ENCODE measurements at regions not wholly inside any gene's neighbourhood (a gene's known extent, or its start where the extent isn't known, plus 50 kb on each side); places are given as distances from the start of the nearest gene placed in this dataset.

DNA sequence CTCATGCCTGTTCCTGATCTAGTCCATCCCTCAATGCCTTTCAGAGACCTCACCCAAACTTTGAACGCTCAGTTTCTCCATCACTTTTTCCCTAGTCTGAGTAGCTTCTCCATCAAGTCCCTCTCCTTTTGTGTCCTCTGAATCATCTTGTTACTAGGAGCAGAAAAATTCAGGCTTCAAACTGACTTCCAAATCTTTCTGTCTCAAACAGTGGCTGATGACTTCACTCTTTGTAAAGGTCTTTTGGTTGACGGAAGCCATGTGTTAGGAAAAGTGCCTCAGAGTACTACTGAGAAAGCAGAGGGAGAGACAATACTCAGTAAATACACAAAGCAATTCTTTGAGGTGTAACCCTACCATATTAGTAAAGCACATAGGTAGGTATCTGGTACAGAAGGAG is 65.7 kb upstream of the CAMK2D start:
- no peaks in the 10 kb centered on the region for H4K20me1 ChIP-seq (replicated peaks in 1 of 2; ENCODE audit: control insufficient read depth in 1 of 2, insufficient read depth in 2 of 2, low read length in 2 of 2)
- no peak overlapping the region for H3K4me3 ChIP-seq (ENCODE audit: extremely low read depth in 1 of 4, insufficient read depth in 2 of 4, low read depth in 3 of 4, low read length in 4 of 4)
- no peaks in the 10 kb centered on the region; the same call in 1 of the 2 replicates for H3K23me2 ChIP-seq (ENCODE audit: low read depth, low read length)
- no peak overlapping the region for H3K14ac ChIP-seq (ENCODE audit: insufficient read length)
- H4K5ac ChIP-seq (ENCODE audit: insufficient read length, low read depth, low read length): no peak overlapping the region
- no peak overlapping the region for H4K8ac ChIP-seq (ENCODE audit: extremely low read depth, insufficient read depth, low read length)
- H2AFZ ChIP-seq (ENCODE audit: low read length): no peak overlapping the region
- no peak overlapping the region for H2AK5ac ChIP-seq (ENCODE audit: low read depth, low read length)
- FAIRE-seq (no peak), DNase-seq (ENCODE audit: low read depth in 1 of 2, low spot score in 2 of 2) (no peak)
- no peak overlapping the region for H4K91ac ChIP-seq (replicated peaks; ENCODE audit: insufficient read length, low read length)
- H3K27me3 ChIP-seq (replicated peaks in 1 of 4; ENCODE audit: control insufficient read depth in 3 of 4, extremely low read depth in 1 of 4, insufficient read depth in 3 of 4, low read length in 3 of 4): no peaks in the 10 kb centered on the region
- no peak overlapping the region for H3K27ac ChIP-seq (ENCODE audit: low read depth, low read length)
- H3K9ac ChIP-seq (replicated peaks in 1 of 4; ENCODE audit: extremely low read depth in 1 of 4, low read depth in 3 of 4, low read length in 3 of 4): no peak overlapping the region
- no peak overlapping the region for H3K4ac ChIP-seq (replicated peaks; ENCODE audit: insufficient read length, low read depth, low read length)
- no peaks in the 10 kb centered on the region for H3K79me2 ChIP-seq (ENCODE audit: control insufficient read depth in 1 of 2, insufficient read depth in 2 of 2, low read length in 2 of 2)
- H3K36me3 ChIP-seq (ENCODE audit: control insufficient read depth in 2 of 4, insufficient read depth in 4 of 4, low read length in 3 of 4): no peaks in the 10 kb centered on the region
- CTCF ChIA-PET (ENCODE audit: partially characterized antibody): interaction anchor here (1.3 to 1.6 kb wide), 3 partner anchors 23 to 432 kb away, joined by 3 read pairs; no protein-coding TSS in a partner anchor
- H3K79me1 ChIP-seq (ENCODE audit: low read depth, low read length): no peaks in the 10 kb centered on the region
- no peak overlapping the region for H3K4me2 ChIP-seq (ENCODE audit: insufficient read depth in 1 of 2, low read depth in 2 of 2, low read length in 2 of 2)
- no peak overlapping the region for H3K56ac ChIP-seq (replicated peaks; ENCODE audit: insufficient read length, low read depth, low read length)
- POLR2A ChIA-PET (ENCODE audit: partially characterized antibody): no interaction called here
- H2BK20ac ChIP-seq (ENCODE audit: low read length): no peak overlapping the region
- no peak overlapping the region for H3K23ac ChIP-seq (ENCODE audit: insufficient read length)
- H2BK15ac ChIP-seq (ENCODE audit: low read length): no peak overlapping the region
- H2BK120ac ChIP-seq (replicated peaks; ENCODE audit: low read depth, low read length): no peak overlapping the region
- H3K9me3 ChIP-seq (ENCODE audit: insufficient read depth in 2 of 2, low read depth in 1 of 2, low read length in 1 of 2): no peaks in the 10 kb centered on the region
- 78% methylated on average over 2 of the region's 2 CpGs; no CpG with 5 or more reads in 1 of the 2 experiments for WGBS, 2 experiments (ENCODE audit: extremely low coverage in 1 of 2, insufficient coverage in 1 of 2, insufficient read length in 1 of 2, insufficient replicate concordance in 2 of 2, low coverage in 1 of 2, low lambda C conversion rate in 2 of 2, missing lambda C conversion rate in 1 of 2)
- no peak overlapping the region for H2BK12ac ChIP-seq (ENCODE audit: low read depth, low read length)
- H3K4me1 ChIP-seq (replicated peaks in 1 of 4; ENCODE audit: control insufficient read depth in 3 of 4, insufficient read depth in 4 of 4, low read length in 3 of 4): no peaks in the 10 kb centered on the region
- no peak overlapping the region for H3K18ac ChIP-seq (ENCODE audit: extremely low read depth, low read length)
- no peak overlapping the region for H2BK5ac ChIP-seq (ENCODE audit: low read depth, low read length)
- TF ChIP-seq, protein P1, sequence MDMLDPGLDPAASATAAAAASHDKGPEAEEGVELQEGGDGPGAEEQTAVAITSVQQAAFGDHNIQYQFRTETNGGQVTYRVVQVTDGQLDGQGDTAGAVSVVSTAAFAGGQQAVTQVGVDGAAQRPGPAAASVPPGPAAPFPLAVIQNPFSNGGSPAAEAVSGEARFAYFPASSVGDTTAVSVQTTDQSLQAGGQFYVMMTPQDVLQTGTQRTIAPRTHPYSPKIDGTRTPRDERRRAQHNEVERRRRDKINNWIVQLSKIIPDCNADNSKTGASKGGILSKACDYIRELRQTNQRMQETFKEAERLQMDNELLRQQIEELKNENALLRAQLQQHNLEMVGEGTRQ (IDR thresholded peaks at IDR 0.05; ENCODE audit: low read length): no peak
- TF ChIP-seq MAFK (IDR thresholded peaks at IDR 0.05; ENCODE audit: low read depth, low read length) (no peak), SIN3A (conservative IDR thresholded peaks at IDR 0.05 in 1 of 2, IDR thresholded peaks at IDR 0.05 in 1 of 2; ENCODE audit: low read depth in 1 of 2, low read length in 2 of 2) (no peak), KDM4A (IDR thresholded peaks at IDR 0.05; ENCODE audit: low read depth, low read length, severe bottlenecking) (no peak), SP1 (IDR thresholded peaks at IDR 0.05; ENCODE audit: low read depth, low read length) (no peak), NRF1 (IDR thresholded peaks at IDR 0.05; ENCODE audit: low read depth, low read length) (no peak), FOSL1 (IDR thresholded peaks at IDR 0.05; ENCODE audit: insufficient read depth, low read depth, low read length) (no peak), CHD1 (IDR thresholded peaks at IDR 0.05; ENCODE audit: low read depth, low read length) (no peak), RFX5 (IDR thresholded peaks at IDR 0.05; ENCODE audit: borderline replicate concordance, low read depth, low read length) (no peak), POLR2A (IDR thresholded peaks at IDR 0.05; ENCODE audit: control extremely low read depth in 1 of 2, low read depth in 2 of 2, low read length in 2 of 2) (no peak), RNF2 (IDR thresholded peaks at IDR 0.05; ENCODE audit: borderline replicate concordance, low read depth, low read length, missing control alignments, poor library complexity, severe bottlenecking) (no peak), JUN (IDR thresholded peaks at IDR 0.05; ENCODE audit: low read depth, low read length) (no peak), KDM5A (IDR thresholded peaks at IDR 0.05; ENCODE audit: low read length) (no peak)

Data from H1 (cell line).